Activated CD4-positive, alpha-beta T cell treated with anti-CD3 and anti-CD28 coated beads for 36 hours (primary cell): ENCODE measurements at regions not wholly inside any gene's neighbourhood (a gene's known extent, or its start where the extent isn't known, plus 50 kb on each side); places are given as distances from the start of the nearest gene placed in this dataset.

Source experiments
- ATAC-seq: fragments of 200-7000 bp; cut with Tn5 transposase; one replicate; pipeline ENCODE4 v1.10.0; 2021; ENCODE audit warnings: mild to moderate bottlenecking, moderate library complexity
- CTCF ChIA-PET: fragments of 350-600 bp; sonication (Branson Sonifier 250); formaldehyde crosslinking; loops from one replicate; lab custom pipeline; 2021; ENCODE audit warnings: antibody characterized with exemption; lab: Charles Lee
- POLR2A ChIA-PET: fragments of 350-600 bp; sonication (Branson Sonifier 250); formaldehyde crosslinking; loops from one replicate; lab custom pipeline; 2021; ENCODE audit warnings: antibody characterized with exemption, inconsistent platforms; lab: Charles Lee
- DNase-seq: peaks from one replicate; pipeline ENCODE4 v3.0.0-alpha.2; 2020
- H3K27ac Mint-ChIP-seq: one replicate; pipeline ENCODE4 v1.8.0; 2021; ENCODE audit warnings: mixed read lengths
- H3K27me3 Mint-ChIP-seq: one replicate; pipeline ENCODE4 v1.8.0; 2021; ENCODE audit warnings: mixed read lengths
- H3K36me3 Mint-ChIP-seq: one replicate; pipeline ENCODE4 v1.8.0; 2021; ENCODE audit warnings: low read depth, mixed read lengths
- H3K4me1 Mint-ChIP-seq: one replicate; pipeline ENCODE4 v1.8.0; 2021; ENCODE audit warnings: mixed read lengths
- H3K4me3 Mint-ChIP-seq: one replicate; pipeline ENCODE4 v1.8.0; 2021; ENCODE audit warnings: mild to moderate bottlenecking, moderate library complexity, mixed read lengths
- H3K9me3 Mint-ChIP-seq: one replicate; pipeline ENCODE4 v1.8.0; 2021; ENCODE audit warnings: low read depth, mixed read lengths
- intact Hi-C, 2 experiments: fragments of 100-400 bp; cut with DNase I in 1 of 2; cut with micrococcal nuclease in 1 of 2; formaldehyde crosslinking; loops; one replicate each; pipeline versions ENCODE4 v1.14.2 to v1.15.1; 2022 to 2024; cut with DNase I, micrococcal nuclease

- Mint-ChIP-seq H3K27me3 (no peaks in the 10 kb centered on the region), H3K4me3 (no peak overlapping the region), H3K36me3 (no peaks in the 10 kb centered on the region), H3K9me3 (no peaks in the 10 kb centered on the region), H3K4me1 (no peaks in the 10 kb centered on the region), H3K27ac (no peak overlapping the region)
- ATAC-seq (no peak), DNase-seq (no peak)
- ChIA-PET CTCF (no interaction called here), POLR2A (no interaction called here)
- intact Hi-C loops: no loop called here
Observed at GRCh38 chr2:3138621-3139020, 239.0 kb downstream of the EIPR1 start.

DNA sequence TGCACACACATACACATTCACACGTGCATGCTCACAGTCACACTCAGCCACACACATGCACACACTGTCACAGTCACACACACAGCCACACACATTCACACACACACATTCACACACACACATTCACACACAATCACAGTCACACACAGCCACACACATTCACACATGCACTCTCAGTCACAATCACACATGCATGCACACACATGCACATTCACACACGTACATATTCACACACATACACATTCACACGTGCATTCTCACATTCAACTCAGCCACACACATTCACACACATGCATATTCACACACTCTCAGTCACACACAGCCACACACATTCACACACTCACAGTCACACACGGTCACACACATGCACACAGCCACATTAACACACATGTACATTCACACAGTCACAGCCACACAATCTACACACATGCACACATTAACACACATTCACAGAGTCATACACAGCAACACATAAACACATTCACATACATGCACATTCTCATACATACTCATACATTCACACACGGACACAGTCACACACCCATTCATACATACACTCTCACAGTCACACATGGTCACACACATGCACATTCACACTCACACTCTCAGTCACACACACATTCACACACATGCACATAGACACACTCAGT lies 239.8 kb downstream of the EIPR1 start:
- no peak overlapping the region for H3K4me3 Mint-ChIP-seq
- POLR2A ChIA-PET: no interaction called here
- intact Hi-C loops: no loop called here
- no peaks in the 10 kb centered on the region for H3K9me3 Mint-ChIP-seq
- no peak for ATAC-seq
- H3K4me1 Mint-ChIP-seq: no peaks in the 10 kb centered on the region
- H3K27me3 Mint-ChIP-seq: no peaks in the 10 kb centered on the region
- CTCF ChIA-PET: no interaction called here
- no peaks in the 10 kb centered on the region for H3K36me3 Mint-ChIP-seq
- H3K27ac Mint-ChIP-seq: no peak overlapping the region
- no peak for DNase-seq

DNA sequence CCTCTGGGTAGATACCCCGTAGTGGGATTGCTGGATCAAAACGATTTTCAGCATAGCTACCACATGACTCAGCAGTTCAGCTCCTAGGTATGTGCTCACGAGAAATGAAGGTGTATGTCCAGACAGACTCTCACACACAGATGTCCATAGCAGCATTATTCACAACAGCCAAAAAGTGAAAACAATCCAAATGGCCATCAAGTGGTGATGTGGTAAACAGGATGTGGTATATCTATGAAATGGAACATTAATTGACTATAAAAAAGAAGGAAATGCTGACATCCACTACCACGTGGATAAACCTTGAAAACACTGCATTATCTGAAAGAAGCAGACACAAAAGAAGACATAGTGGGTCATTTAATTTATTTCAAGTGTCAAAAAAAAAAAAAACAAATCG lies 241.9 kb downstream of the EIPR1 start:
- DNase-seq (no peak), ATAC-seq (no peak)
- Mint-ChIP-seq H3K9me3 (no peaks in the 10 kb centered on the region), H3K4me3 (no peak overlapping the region), H3K4me1 (no peaks in the 10 kb centered on the region), H3K27me3 (peaks cover 1% of the 10 kb centered on the region), H3K27ac (no peak overlapping the region), H3K36me3 (no peaks in the 10 kb centered on the region)
- intact Hi-C loops: no loop called here
- POLR2A ChIA-PET: no interaction called here
- CTCF ChIA-PET: no interaction called here

- intact Hi-C loops: no loop called here
- Mint-ChIP-seq H3K4me1 (no peaks in the 10 kb centered on the region), H3K27ac (no peak overlapping the region), H3K36me3 (no peaks in the 10 kb centered on the region), H3K4me3 (no peak overlapping the region), H3K9me3 (no peaks in the 10 kb centered on the region), H3K27me3 (peaks cover 4% of the 10 kb centered on the region)
- no peak for DNase-seq
- POLR2A ChIA-PET: no interaction called here
- CTCF ChIA-PET: no interaction called here
- no peak for ATAC-seq
Observed at GRCh38 chr2:3134026-3134571, 243.5 kb downstream of the EIPR1 start.

DNA sequence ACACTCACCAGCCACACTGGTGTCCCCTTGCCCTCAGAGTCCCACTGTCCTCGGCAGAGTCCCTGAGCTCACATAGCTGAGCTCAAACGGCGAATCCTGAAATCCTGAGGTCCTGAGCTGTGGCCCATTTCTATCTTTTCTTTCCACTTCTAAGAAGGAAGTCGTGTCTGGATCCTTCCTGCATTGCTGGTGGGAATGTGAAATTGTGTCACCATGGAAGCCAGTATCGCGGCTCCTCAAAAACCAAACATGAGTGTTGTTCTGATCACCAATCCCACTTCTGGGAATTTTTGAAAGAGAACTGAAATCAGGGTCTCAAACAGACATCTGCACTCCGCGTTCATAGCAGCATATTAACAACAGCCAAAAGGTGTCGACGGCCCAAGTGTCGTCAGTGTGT lies 244.7 kb downstream of the EIPR1 start:
- Mint-ChIP-seq H3K27ac (no peak overlapping the region), H3K36me3 (no peaks in the 10 kb centered on the region), H3K4me1 (no peaks in the 10 kb centered on the region), H3K4me3 (no peak overlapping the region), H3K9me3 (no peaks in the 10 kb centered on the region), H3K27me3 (peaks cover 4% of the 10 kb centered on the region)
- ChIA-PET POLR2A (no interaction called here), CTCF (no interaction called here)
- DNase-seq (no peak), ATAC-seq (no peak)
- intact Hi-C loops: no loop called here

- H3K27me3 Mint-ChIP-seq: peaks cover 4% of the 10 kb centered on the region
- H3K36me3 Mint-ChIP-seq: no peaks in the 10 kb centered on the region
- H3K9me3 Mint-ChIP-seq: no peaks in the 10 kb centered on the region
- H3K4me1 Mint-ChIP-seq: no peaks in the 10 kb centered on the region
- POLR2A ChIA-PET: no interaction called here
- CTCF ChIA-PET: no interaction called here
- DNase-seq: no peak
- ATAC-seq: no peak
- intact Hi-C loops: no loop called here
- no peak overlapping the region for H3K27ac Mint-ChIP-seq
- H3K4me3 Mint-ChIP-seq: no peak overlapping the region
Observed at GRCh38 chr2:3132466-3132865, 245.2 kb downstream of the EIPR1 start.

- ChIA-PET CTCF (interaction anchor here (1.3 kb wide), 1 partner anchor 292 kb away, joined by 4 read pairs; no protein-coding TSS in a partner anchor), POLR2A (no interaction called here)
- ATAC-seq (no peak), DNase-seq (no peak)
- no peak overlapping the region for H3K4me3 Mint-ChIP-seq
- H3K27ac Mint-ChIP-seq: no peak overlapping the region
- intact Hi-C loops: no loop called here
- H3K9me3 Mint-ChIP-seq: no peaks in the 10 kb centered on the region
- no peaks in the 10 kb centered on the region for H3K4me1 Mint-ChIP-seq
- no peaks in the 10 kb centered on the region for H3K36me3 Mint-ChIP-seq
- peaks cover 4% of the 10 kb centered on the region for H3K27me3 Mint-ChIP-seq
Observed at GRCh38 chr2:3131636-3132326, 245.8 kb downstream of the EIPR1 start.

DNA sequence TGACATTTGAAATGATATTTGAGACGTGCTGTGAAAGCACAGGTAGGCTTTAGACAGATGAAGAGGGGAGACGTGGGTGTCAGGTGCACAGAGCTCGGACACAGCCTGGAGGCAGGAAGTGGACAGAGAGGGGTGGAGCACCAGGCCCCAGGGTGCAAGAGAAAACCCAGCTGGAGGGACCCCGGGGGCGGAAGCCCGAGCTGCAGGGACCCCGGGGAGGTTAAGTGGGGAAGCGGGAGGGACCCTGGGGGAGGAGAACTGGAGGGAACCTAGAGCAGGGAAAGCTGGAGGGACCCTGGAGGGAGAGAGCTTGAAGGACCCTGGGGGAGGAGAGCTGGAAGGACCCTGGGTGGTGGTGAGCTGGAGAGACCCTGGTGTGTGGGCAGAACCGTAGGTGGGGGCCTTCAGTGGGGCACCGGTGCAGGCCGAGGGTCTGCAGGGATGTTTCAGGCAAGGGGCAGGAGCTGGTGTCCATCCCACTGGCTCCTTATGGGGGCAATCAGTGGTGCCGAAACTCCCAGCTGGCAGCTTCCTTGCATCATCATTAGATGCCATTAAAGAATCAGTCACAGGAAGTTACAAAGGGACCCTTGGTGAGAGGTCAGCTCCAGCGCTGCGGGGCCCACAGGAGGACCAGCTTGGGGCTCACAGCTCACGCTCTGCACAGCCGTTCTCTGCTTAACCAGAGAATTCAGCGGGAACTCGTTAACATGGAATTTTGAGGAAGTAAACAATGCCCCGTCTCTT lies 246.6 kb downstream of the EIPR1 start:
- intact Hi-C loops: no loop called here
- Mint-ChIP-seq H3K4me3 (no peak overlapping the region), H3K27me3 (peaks cover 4% of the 10 kb centered on the region), H3K9me3 (no peaks in the 10 kb centered on the region), H3K27ac (no peak overlapping the region), H3K4me1 (no peaks in the 10 kb centered on the region), H3K36me3 (no peaks in the 10 kb centered on the region)
- ATAC-seq (no peak), DNase-seq (no peak)
- ChIA-PET POLR2A (no interaction called here), CTCF (interaction anchor here (0.7 to 1.3 kb wide), 2 partner anchors 30 to 293 kb away, joined by 3 to 4 read pairs; no protein-coding TSS in a partner anchor)

GRCh38 chr2:3130444-3130843 lies 247.2 kb downstream of the EIPR1 start:
- ChIA-PET CTCF (interaction anchor here (0.7 to 1.3 kb wide), 2 partner anchors 30 to 293 kb away, joined by 3 to 4 read pairs; no protein-coding TSS in a partner anchor), POLR2A (no interaction called here)
- no peaks in the 10 kb centered on the region for H3K36me3 Mint-ChIP-seq
- no peaks in the 10 kb centered on the region for H3K4me1 Mint-ChIP-seq
- intact Hi-C loops: no loop called here
- peaks cover 4% of the 10 kb centered on the region for H3K27me3 Mint-ChIP-seq
- ATAC-seq (no peak), DNase-seq (no peak)
- no peak overlapping the region for H3K4me3 Mint-ChIP-seq
- H3K27ac Mint-ChIP-seq: no peak overlapping the region
- no peaks in the 10 kb centered on the region for H3K9me3 Mint-ChIP-seq

- Mint-ChIP-seq H3K4me1 (no peaks in the 10 kb centered on the region), H3K36me3 (no peaks in the 10 kb centered on the region), H3K27me3 (peaks cover 4% of the 10 kb centered on the region), H3K27ac (no peak overlapping the region), H3K9me3 (no peaks in the 10 kb centered on the region), H3K4me3 (no peak overlapping the region)
- DNase-seq: no peak
- no peak for ATAC-seq
- intact Hi-C loops: no loop called here
- POLR2A ChIA-PET: no interaction called here
- CTCF ChIA-PET: no interaction called here
Observed at GRCh38 chr2:3129867-3130266, 247.8 kb downstream of the EIPR1 start.

DNA sequence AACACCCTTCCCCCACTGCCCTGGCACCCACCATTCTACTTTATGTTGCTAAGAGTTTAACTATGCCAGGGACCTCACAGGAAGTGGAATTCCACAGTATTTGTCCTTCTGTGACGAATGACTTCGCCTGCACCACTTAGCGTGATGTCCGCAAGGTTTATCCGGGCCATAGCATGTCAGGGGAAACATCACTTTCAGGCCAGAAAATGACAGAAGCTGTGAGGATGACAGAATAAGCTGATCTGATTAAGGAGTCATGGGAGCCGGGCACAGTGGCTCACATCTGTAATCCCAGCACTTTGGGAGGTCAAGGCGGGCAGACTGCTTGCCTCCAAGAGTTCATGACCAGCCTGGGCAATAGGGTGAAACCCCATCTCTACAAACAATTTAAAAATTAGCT lies 248.8 kb downstream of the EIPR1 start:
- no peak overlapping the region for H3K4me3 Mint-ChIP-seq
- no peaks in the 10 kb centered on the region for H3K36me3 Mint-ChIP-seq
- H3K27me3 Mint-ChIP-seq: peaks cover 4% of the 10 kb centered on the region
- no peak for ATAC-seq
- H3K27ac Mint-ChIP-seq: no peak overlapping the region
- CTCF ChIA-PET: no interaction called here
- H3K4me1 Mint-ChIP-seq: no peaks in the 10 kb centered on the region
- no peak for DNase-seq
- no peaks in the 10 kb centered on the region for H3K9me3 Mint-ChIP-seq
- intact Hi-C loops: no loop called here
- POLR2A ChIA-PET: no interaction called here
